ENCODE measurements at regions not wholly inside any gene's neighbourhood (a gene's known extent, or its start where the extent isn't known, plus 50 kb on each side); places are given as distances from the start of the nearest gene placed in this dataset.
"Not testable (repeated sequence)": the region's sequence is repeated elsewhere in the genome, so short reads cannot be mapped to it uniquely, and the experiment has no call there.

DNA sequence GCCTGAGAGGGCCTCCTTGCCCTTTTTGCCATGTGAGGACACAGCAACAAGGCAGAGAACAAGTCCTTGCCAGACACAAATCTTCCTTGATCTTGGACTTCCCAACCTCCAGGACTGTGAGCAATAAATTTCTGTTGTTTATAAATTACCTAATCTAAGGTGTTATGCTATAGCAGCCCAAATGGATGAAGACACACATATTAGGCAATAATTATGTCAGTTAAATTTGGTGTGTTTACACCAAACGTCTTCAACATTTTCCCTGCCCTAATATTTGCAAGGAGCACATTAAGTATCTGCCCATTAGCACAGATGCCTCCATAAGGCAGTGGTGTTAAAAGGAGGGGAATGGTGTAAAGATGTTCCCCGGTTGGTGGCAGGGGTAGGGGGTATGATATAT lies 94.8 kb downstream of the ETS2 start:
- DNase-seq (no peak), ATAC-seq (no peak)
- Histone ChIP-seq H3K79me2 (ENCODE audit: low read length) (no peaks in the 10 kb centered on the region), H3K9me2 (replicated peaks; ENCODE audit: low read length) (no peaks in the 10 kb centered on the region), H3F3A (ENCODE audit: low read length, unreplicated experiment) (no peaks in the 10 kb centered on the region), H3K4me3 (ENCODE audit: low read length) (no peak overlapping the region), H3K27me3 (ENCODE audit: low read length) (no peaks in the 10 kb centered on the region), H3K9ac (ENCODE audit: low read length) (no peak overlapping the region), H3K36me3 (ENCODE audit: low read depth, low read length) (no peaks in the 10 kb centered on the region), H3K27ac (ENCODE audit: low read length) (no peak overlapping the region), H4K20me1 (ENCODE audit: low read length) (no peaks in the 10 kb centered on the region), H3K9me3 (ENCODE audit: low read length) (no peaks in the 10 kb centered on the region), H3K4me1 (ENCODE audit: insufficient read depth, low read length) (peaks cover 23% of the 10 kb centered on the region), H3K4me2 (ENCODE audit: low read length) (no peak overlapping the region), H2AFZ (ENCODE audit: low read length) (no peak overlapping the region)
- ChIA-PET POLR2A (ENCODE audit: unreplicated experiment) (no interaction called here), CTCF (no interaction called here)
- BruUV-seq (replicated peaks), result no TSS peak
- intact Hi-C loops (cut with micrococcal nuclease), result no loop called here
- TF ChIP-seq EZH2phosphoT487 (IDR thresholded peaks at IDR 0.05; ENCODE audit: borderline replicate concordance, low read length) (no peak), EZH2 (IDR thresholded peaks at IDR 0.05; ENCODE audit: low read length, unreplicated experiment) (no peak)
- TF ChIP-seq, protein P1, sequence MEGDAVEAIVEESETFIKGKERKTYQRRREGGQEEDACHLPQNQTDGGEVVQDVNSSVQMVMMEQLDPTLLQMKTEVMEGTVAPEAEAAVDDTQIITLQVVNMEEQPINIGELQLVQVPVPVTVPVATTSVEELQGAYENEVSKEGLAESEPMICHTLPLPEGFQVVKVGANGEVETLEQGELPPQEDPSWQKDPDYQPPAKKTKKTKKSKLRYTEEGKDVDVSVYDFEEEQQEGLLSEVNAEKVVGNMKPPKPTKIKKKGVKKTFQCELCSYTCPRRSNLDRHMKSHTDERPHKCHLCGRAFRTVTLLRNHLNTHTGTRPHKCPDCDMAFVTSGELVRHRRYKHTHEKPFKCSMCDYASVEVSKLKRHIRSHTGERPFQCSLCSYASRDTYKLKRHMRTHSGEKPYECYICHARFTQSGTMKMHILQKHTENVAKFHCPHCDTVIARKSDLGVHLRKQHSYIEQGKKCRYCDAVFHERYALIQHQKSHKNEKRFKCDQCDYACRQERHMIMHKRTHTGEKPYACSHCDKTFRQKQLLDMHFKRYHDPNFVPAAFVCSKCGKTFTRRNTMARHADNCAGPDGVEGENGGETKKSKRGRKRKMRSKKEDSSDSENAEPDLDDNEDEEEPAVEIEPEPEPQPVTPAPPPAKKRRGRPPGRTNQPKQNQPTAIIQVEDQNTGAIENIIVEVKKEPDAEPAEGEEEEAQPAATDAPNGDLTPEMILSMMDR (conservative IDR thresholded peaks at IDR 0.05; ENCODE audit: low read depth, low read length), result no peak

DNA sequence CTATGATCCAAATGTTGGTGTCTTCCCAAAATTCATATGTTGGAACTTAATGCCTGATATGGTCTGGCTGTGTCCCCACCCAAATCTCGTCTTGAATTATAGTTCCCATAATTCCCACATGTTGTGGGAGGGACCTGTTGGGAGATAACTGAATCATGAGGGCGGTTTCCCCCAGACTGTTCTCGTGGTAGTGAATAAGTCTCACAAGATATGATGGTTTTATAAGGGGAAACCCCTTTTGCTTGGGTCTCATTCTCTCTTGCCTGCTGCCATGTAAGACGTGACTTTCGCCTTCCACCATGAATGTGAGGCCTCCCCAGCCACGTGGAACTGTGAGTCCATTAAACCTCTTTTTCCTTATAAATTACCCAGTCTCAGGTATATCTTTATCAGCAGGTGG lies 94.3 kb downstream of the ETS2 start:
- POLR2A ChIA-PET (ENCODE audit: unreplicated experiment); DNase-seq; H3K9ac ChIP-seq (ENCODE audit: low read length); H3K79me2 ChIP-seq (ENCODE audit: low read length); H3K9me2 ChIP-seq (replicated peaks; ENCODE audit: low read length); H3K9me3 ChIP-seq (ENCODE audit: low read length); H3K4me2 ChIP-seq (ENCODE audit: low read length); H2AFZ ChIP-seq (ENCODE audit: low read length); H3K27ac ChIP-seq (ENCODE audit: low read length); H4K20me1 ChIP-seq (ENCODE audit: low read length); H3K4me3 ChIP-seq (ENCODE audit: low read length); ATAC-seq; BruUV-seq (replicated peaks); H3K27me3 ChIP-seq (ENCODE audit: low read length); H3K36me3 ChIP-seq (ENCODE audit: low read depth, low read length); H3F3A ChIP-seq (ENCODE audit: low read length, unreplicated experiment); CTCF ChIA-PET: not testable (repeated sequence)
- peaks cover 23% of the 10 kb centered on the region for H3K4me1 ChIP-seq (ENCODE audit: insufficient read depth, low read length)
- intact Hi-C loops (cut with micrococcal nuclease), result loop anchor here (5.0 kb wide), 1 partner anchor 78 kb away; no protein-coding TSS in a partner anchor

DNA sequence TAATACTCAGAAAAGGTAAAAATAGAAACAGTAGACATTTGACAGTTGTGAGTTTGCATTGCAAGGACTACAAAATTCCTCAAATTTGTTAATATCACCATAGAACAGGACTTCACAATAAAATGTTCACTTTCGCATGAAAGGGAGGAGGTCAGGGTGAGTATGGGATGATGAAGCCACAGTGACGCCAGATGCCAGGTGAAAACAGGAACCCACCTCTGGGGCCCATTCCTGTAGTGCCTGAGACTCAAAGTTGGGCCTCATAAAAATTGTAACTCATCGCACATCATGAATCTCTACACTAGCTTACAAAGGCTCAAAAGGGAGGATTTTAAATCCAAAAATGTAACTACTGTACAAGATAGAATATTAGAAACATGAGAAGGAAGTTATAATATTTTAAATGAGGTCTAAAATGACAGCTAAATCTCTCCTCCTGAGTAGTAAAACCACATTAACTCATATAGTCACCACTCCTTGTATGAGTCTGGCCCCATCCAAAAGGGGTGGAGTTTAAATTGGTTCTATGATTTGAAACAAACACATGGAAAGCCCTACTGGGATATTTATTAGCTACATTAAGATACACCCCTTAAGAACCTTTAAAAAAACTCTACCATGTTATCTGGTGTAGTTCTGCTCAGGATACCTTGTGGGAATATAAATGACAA lies 93.7 kb downstream of the ETS2 start:
- ChIA-PET CTCF (no interaction called here), POLR2A (ENCODE audit: unreplicated experiment) (no interaction called here)
- Histone ChIP-seq H2AFZ (ENCODE audit: low read length) (no peak overlapping the region), H3F3A (ENCODE audit: low read length, unreplicated experiment) (no peaks in the 10 kb centered on the region), H3K9ac (ENCODE audit: low read length) (no peak overlapping the region), H3K9me3 (ENCODE audit: low read length) (no peaks in the 10 kb centered on the region), H3K36me3 (ENCODE audit: low read depth, low read length) (no peaks in the 10 kb centered on the region), H3K4me3 (ENCODE audit: low read length) (no peak overlapping the region), H3K4me1 (ENCODE audit: insufficient read depth, low read length) (peaks cover 23% of the 10 kb centered on the region), H3K9me2 (replicated peaks; ENCODE audit: low read length) (no peaks in the 10 kb centered on the region), H3K4me2 (ENCODE audit: low read length) (no peak overlapping the region), H3K27me3 (ENCODE audit: low read length) (no peaks in the 10 kb centered on the region), H4K20me1 (ENCODE audit: low read length) (no peaks in the 10 kb centered on the region), H3K27ac (ENCODE audit: low read length) (no peak overlapping the region), H3K79me2 (ENCODE audit: low read length) (no peaks in the 10 kb centered on the region)
- BruUV-seq (replicated peaks), result no TSS peak
- intact Hi-C loops (cut with micrococcal nuclease), result loop anchor here (5.0 kb wide), 1 partner anchor 77 kb away; no protein-coding TSS in a partner anchor
- no peak for DNase-seq
- no peak for ATAC-seq
- TF ChIP-seq EZH2phosphoT487 (IDR thresholded peaks at IDR 0.05; ENCODE audit: borderline replicate concordance, low read length), result no peak
- TF ChIP-seq EZH2 (IDR thresholded peaks at IDR 0.05; ENCODE audit: low read length, unreplicated experiment), result no peak
- TF ChIP-seq, protein P1 (conservative IDR thresholded peaks at IDR 0.05; ENCODE audit: low read depth, low read length), result no peak
